Left lobe of liver (tissue), 2 donors: ENCODE measurements at regions not wholly inside any gene's neighbourhood (a gene's known extent, or its start where the extent isn't known, plus 50 kb on each side); places are given as distances from the start of the nearest gene placed in this dataset.

Experiments used
- ATAC-seq: fragments of 200-7000 bp; cut with Tn5 transposase; one replicate; pipeline ENCODE4 v1.9.1; 2020; ENCODE audit warnings: mild to moderate bottlenecking, moderate library complexity
- DNase-seq: peaks from one replicate; pipeline ENCODE4 v3.0.0-alpha.2; 2020; ENCODE audit warnings: low spot score
- donor health status: DM: no; HTN: no; CAD: no; lungs with moderate emphysema.
- donor health status: DM: no; HTN: yes; CAD: no.

DNA sequence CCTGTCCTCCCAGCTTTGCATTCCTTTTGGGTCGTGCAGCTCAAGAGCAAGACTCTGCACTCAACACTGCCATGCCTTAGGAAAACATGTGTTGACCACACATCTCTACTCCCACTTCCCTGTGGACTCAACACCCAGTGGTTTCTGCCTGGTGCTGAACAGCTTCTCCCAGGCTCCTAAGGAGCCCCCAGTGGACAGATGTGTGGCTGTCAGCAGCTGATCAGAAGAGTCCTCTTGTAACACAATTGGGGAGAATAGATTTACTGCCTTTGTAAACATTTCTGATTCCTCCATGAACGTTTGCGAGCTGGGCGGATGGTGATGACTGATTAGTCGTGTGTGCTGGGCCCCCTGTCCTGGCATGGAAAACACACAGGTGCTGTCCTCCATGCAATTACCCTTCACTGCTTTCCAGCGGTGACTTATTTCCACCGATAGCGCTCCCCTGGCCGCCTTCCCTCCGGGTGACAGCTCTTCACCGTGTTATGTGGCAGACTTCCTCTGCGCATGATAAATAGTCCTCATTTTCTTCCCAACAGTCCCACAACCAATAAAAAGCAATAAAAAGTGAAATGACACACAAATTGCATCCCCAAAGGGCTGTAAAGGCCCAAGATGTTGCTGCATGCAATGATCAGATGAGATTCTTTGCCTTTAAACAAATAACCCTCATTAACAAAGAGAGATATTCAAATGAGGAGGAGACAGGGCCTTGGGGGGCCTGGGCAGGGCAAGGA is 249.4 kb upstream of the AJAP1 start:
- no peak for ATAC-seq
- DNase-seq = no peak

DNA sequence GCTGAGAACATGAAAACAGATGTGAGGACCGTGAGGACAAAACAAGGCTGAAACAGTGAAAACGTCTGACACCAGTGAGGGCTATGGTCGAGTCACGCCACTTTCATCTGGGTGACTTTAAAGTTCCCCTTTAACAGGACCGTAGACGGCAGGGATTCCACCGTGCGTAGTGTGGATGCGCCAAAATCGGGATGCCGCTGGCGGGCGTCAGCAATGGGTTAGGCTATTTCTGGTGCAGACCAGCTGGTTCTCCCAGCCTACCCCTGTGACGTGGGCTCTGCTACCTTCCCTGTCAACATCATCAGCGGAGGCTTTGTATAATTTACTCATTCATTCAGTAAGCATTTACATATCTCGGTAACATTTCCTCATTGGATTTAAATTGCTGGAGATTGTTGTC is 246.6 kb upstream of the AJAP1 start:
- ATAC-seq = no peak

GRCh38 chr1:4408380-4408779 is 246.0 kb upstream of the AJAP1 start:
- DNase-seq (no peak), ATAC-seq (no peak)

More for the DNA sequence above, 246.6 kb upstream of the AJAP1 start:
- no peak for DNase-seq

GRCh38 chr1:4411862-4412261 is 242.5 kb upstream of the AJAP1 start:
- no peak for DNase-seq
- no peak for ATAC-seq

DNA sequence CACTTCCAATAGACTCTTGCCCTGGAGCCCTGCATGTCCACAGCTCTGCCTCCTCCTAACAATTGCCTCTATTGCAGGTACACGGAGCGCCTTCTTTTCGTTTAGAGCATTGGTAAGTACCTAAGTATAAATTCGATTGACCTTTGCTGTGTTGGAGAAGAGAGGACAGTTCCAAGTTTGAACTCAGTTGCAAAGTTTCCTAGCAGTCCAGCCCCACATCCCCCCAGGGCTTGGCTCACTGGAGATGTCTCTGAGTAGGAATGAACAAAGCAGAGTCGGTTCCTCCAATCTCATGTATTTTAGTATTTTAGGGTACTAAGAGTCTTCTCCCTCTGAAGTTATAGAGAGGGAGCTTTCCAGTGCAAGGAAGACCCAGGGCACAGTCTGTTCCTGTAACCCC is 238.9 kb upstream of the AJAP1 start:
- no peak for ATAC-seq
- no peak for DNase-seq

GRCh38 chr1:4416189-4416588 is 238.2 kb upstream of the AJAP1 start:
- DNase-seq (no peak), ATAC-seq (no peak)

DNA sequence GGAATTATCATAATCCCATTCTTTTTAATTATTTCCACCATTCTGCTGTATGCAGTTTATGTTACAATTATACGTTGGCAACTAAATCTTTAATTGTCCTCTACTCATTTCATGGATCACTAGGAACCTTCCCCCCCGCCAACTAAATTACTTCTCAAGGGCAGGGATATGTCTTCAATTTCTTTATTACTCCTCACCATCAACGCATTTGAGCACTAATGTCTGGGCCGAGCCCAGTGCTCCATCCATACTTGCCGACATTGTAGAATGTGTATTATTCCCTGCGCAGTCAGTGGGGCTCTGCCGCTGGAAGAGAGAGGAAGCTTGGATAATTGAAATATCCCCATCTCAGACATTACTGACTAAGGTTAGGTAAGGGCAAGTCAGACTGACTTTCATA is 236.4 kb upstream of the AJAP1 start:
- no peak for ATAC-seq
- no peak for DNase-seq

GRCh38 chr1:4421986-4422385 is 232.4 kb upstream of the AJAP1 start:
- DNase-seq (no peak), ATAC-seq (no peak)

DNA sequence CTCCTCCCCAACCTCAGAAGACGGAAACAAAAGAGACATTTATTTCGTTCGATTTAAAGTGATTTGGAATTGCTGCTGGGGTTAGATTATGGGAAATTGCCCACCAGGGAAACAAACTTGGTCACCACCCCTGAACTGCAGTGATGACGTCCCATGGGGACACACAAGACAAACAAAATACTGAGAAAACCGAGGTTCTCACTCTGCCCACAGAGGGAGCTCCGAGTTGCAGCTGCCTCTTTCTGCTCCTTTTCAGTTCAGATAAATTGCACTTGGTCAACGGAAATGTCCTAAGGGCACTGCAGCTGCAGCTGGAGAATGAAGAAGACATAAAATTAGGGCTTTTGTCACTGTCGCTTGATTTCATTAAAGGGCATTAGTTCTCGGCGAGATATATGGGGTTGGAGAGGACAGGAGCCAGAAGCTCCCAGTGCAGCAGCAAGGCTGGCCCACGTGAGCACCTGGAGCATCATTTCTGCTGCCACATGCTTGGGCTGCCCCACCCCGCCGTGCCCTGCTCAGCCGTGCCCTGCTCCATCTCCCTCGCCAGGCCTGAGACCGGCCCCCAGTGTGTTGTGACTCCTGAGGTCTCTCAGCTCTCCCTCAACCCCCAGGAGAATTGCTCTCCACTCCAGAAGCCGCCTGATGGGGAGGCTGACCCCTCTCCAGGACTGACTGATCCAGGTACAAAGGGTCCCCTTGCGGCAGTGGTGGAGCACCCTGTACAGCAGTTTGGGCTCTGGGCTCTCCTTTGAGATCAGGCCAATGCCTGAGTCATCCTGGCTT is 231.7 kb upstream of the AJAP1 start:
- DNase-seq = no peak
- ATAC-seq = no peak

DNA sequence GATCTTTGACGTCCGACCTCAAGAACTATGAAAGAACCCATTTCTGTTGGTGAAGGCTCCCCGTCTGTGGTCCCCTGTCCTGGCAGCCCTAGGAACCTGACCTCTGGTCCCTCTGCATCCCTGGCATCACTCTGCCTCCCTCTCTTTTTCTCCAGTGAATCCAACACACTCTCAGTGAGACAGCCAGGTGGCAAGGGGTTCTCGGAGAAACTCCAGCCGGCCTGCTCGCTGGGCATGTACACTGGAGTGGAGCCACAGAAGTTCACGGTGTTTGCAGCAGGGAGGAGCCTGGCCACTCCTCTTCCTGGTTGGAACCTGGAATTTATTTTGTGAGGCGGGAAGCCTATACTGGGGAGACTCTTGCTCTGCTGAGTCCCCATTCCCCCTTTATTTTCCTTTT is 230.2 kb upstream of the AJAP1 start:
- ATAC-seq = no peak

DNA sequence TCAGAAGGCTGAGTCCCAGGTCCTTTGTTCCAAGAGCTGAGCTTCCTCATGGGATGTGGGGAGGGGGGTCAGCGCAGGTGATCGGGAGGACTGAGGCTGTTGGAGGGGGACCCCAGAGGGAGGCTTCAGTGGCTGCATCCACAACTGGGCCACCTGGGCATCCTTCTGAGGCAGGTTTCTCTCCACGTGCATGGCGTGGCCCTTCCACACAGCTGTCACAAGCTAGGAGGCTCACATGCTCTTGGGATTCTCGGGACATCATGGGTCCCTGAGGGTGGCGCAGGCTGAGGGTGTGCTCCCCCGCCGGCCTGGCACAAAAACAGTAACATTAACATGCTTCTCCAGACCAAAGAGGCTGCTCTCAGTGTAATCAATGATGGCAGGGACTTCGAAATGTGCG is 229.6 kb upstream of the AJAP1 start:
- ATAC-seq = no peak
- DNase-seq = no peak

More for the DNA sequence above, 230.2 kb upstream of the AJAP1 start:
- no peak for DNase-seq

DNA sequence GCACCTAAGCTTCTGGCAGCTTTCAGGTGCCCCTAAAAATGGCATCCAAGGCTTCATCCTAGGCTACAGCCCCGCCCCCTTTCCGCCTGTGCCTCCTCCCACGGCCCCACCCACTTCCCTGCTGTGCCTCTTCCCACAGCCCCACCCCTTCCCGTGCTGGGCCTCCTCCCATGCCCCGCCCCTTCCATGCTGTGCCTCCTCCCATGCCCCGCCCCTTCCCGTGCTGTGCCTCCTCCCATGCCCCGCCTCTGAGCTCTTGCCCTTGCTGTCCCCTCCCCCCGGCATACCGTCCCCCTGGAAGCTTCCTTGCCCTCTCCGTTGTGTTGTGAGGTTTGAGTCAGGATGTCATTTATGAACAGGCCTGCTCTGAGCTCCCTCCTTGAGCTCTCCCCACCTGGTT is 228.5 kb upstream of the AJAP1 start:
- DNase-seq = no peak

DNA sequence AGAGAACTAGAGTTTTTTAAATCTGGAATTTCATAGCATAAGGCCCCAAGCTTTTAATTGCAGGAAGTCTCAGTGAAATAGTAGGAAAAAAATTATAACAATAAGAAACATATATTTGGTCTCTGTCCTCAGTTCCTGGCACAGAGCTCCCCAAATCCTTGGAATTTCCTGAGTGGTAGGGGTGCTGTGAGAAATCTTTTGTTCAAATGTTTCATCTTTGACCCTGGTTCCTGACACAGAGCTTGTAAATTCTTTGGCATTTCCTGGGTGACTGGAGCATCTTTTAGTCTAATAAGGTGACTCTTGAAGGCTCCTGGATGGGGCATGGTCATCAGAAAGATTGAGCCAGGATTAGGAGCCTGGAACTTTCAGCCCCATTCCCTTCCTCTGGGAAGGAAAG is 225.7 kb upstream of the AJAP1 start:
- DNase-seq (no peak), ATAC-seq (no peak)

More for the DNA sequence above, 228.5 kb upstream of the AJAP1 start:
- no peak for ATAC-seq

DNA sequence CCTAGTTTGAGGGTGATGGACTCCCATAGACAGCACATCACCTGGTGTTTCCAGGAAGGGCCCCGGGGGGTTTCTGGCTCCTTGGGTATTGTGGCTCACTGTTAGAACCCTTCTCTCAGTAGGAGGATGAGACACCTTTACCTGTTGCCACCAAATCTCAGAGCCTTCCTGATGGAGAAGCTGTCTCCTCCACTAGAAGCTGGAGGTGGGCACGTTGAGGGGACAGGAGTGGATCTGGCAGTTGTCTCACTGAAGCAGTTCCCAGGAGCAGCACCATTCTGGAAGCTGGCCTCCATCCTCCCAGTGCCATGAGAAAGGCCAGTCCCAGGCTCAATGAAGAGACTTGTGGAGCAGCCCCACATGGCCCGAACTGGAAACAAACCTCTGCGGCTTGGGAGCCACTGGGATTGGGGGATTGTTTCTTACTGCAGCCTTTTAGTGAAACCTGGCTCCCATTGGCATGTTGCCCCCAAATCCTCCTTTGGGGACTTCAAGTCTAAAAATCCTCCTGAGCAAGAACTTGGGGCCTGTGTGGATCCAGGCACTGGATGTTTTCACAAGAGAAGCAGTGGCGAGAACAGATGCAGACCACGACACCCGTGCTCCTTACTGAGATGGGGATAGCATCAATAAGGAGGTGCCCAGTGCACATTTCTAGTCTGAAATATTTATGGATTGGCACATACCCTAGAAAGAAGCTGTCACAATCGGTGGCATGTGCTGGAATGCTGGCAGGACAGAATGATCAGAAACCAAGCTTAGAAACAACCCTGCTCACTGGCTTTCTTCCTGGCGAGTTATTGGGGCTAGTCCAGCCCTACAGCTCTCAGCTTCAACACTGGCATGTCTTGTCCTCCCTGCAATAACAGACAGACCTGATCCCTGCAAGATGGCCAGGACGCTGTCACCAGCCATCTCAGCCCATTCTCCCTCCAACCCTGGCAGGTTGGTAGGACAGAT is 223.7 kb upstream of the AJAP1 start:
- DNase-seq (no peak), ATAC-seq (no peak)

- ATAC-seq (no peak), DNase-seq (no peak)
Observed at GRCh38 chr1:4431491-4431890, 222.9 kb upstream of the AJAP1 start.

- no peak for ATAC-seq
- DNase-seq = no peak
Observed at GRCh38 chr1:4433075-4433474, 221.3 kb upstream of the AJAP1 start.

GRCh38 chr1:4444086-4444485 is 210.3 kb upstream of the AJAP1 start:
- DNase-seq (no peak), ATAC-seq (no peak)

DNA sequence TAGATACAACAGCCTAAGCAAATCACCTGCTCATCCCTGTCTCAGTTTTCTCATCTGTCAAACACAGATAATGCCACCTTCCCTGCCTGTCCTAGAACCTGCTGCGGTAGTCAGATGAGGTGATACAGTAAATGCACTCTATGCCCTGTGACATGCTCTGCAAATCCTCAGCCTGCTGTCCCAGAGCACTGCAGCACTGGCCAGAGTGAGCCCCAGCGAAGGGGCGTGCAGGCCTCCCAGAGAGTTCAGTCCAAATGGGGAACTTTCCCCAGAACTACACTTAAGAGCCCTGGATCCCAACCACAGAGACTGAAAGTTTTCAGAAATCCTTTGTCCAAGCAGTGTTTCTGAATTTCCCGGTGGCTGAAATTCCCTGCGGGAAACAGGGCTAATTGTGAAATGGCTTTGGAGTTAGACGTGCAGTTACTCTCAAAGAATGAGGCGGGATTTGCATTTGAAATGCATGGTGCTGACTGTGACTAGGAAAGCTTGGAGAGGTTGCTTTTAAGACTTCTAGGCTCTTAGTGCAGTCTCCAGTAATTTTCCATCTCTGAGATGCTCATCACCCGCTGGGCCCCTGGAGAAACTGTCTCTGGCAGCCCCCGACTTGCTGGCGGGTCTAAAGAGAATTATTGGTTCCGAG is 206.5 kb upstream of the AJAP1 start:
- ATAC-seq = no peak
- DNase-seq = no peak

DNA sequence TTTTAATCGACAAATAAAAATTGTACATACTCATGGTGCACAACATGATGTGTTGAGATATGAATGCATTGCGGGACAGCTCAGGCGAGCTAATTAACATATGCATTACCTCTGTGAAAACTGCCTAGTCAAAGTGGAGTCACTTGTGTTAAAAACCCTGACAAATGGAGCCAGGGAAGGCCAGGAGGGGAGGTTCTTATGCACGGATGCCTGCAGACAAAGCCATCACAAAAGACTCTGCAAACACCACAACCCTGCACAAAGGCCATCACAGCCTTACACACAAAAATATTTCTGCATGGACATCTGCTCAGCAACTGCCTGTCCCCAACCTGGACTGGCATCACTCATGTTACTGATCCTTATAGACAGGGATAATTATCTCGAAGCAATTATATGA is 204.4 kb upstream of the AJAP1 start:
- DNase-seq (no peak), ATAC-seq (no peak)

DNA sequence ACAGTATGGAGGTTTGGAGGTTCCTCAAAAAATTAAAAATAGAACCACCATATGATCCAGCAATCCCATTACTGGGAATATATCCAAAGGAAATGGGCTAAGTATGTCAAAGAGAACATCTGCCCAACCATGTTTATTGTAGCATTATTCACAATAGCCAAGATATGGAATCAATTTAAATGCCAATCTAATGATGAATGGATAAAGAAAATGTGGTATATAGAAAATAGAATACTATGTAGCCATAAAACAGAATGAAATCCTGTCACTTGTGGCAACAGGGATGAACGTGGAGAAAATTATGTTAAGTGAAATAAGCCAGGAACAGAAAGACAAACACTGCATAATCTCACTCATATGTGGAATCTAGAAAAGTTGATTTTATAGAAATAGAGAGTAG is 201.7 kb upstream of the AJAP1 start:
- ATAC-seq (no peak), DNase-seq (no peak)

DNA sequence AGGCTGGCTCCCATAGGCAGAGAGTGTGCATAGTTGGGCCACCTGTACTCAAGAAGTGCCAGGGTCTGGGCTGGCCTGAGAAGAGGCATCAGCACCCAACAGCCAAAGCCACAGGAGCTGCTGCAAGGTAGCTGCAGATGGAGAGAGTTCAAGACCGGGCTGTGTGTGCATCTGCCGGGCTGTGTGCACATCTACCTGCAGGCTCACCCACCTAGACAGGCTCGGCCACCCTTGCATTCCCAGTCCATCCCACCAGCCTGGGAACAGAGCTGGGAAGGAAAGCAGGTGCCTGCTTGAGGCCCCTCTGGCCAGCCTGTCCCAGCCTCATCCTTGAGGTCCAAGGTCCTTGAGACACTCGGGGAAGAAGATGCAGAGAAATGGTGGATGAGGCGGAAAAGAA is 194.4 kb upstream of the AJAP1 start:
- DNase-seq (no peak), ATAC-seq (no peak)
